Activated CD4-positive, alpha-beta T cell treated with anti-CD3 and anti-CD28 coated beads, Interleukin-10, Interleukin-2, amounts not matched to agents 100 ng/mL and 50 ng/mL, durations not matched to agents 16 hours and 8 hours (primary cell): ENCODE measurements at regions not wholly inside any gene's neighbourhood (a gene's known extent, or its start where the extent isn't known, plus 50 kb on each side); places are given as distances from the start of the nearest gene placed in this dataset.
A peak's percentile ranks its signal among the peaks of the same experiment; 100 is the strongest.
"Not testable (repeated sequence)": the region's sequence is repeated elsewhere in the genome, so short reads cannot be mapped to it uniquely, and the experiment has no call there.

Experiments used
- DNase-seq: peaks from one replicate; pipeline ENCODE4 v3.0.0-alpha.2; 2020

GRCh38 chr2:136715146-136715545, 50.2 kb upstream of the THSD7B start:
- no peak for DNase-seq

DNA sequence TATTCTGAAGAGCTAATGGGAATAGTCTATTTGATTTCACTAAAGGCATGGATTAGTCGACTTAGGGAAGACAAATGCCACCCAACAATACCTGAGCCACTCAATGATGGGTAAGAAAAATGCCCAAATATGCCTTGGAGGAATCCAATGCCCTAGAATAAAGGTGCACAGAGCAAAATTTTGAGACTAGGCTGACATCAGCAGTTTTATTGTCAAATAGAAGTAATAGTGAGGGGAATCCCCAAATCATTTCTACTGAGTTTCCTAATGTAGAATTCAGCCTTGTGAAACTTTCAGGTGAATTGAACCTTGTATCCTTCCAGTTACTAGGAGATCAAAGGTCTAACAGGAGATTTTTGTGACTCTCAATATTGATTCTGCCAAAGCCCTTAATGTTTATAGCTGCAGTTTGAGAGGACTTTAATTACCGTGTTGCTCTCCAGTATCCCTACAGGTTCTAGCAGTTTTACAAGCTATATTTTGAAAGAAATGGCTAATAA, 50.8 kb upstream of the THSD7B start:
- no peak for DNase-seq

GRCh38 chr2:136713739-136714138, 51.6 kb upstream of the THSD7B start:
- DNase-seq: no peak

DNA sequence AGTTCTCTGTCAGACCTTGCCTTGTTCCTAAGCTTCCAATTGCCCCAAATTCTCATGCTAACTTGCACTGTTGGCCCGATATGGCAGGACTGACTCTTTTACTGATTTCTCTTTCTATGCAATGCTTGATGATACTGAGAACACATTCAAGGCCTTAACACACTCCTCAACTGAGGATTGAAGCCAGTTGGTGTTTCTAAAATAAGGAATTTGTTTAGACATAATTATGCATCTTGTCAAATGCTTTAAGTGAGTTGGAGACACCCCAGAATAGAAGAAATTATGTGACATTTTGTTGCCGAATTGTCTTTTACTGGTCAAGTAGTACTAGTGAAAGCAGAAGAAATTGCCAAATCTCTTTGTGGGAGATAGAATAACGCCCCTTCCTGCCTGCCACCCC, 60.0 kb upstream of the THSD7B start:
- no peak for DNase-seq

DNA sequence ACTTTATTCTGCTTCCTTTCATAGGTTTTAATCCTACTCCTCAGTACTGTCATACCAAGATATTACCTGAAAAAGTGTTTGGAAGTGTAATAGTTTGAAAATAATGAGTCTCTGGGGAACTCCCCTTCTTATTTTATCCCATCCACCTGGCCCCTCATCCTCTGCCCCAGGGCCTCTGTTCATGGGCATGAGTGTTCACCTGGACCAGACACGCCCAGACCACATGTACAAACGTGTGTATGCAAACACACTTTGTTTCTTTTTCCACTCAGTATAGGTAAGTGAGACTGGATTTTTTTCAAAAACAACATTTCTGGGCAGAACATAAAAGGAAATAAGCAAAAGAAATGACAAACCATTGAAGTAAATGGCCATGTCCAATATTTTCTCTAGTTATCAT, 62.1 kb upstream of the THSD7B start:
- no peak for DNase-seq

GRCh38 chr2:136696438-136696837, 68.9 kb upstream of the THSD7B start:
- DNase-seq: no peak

DNA sequence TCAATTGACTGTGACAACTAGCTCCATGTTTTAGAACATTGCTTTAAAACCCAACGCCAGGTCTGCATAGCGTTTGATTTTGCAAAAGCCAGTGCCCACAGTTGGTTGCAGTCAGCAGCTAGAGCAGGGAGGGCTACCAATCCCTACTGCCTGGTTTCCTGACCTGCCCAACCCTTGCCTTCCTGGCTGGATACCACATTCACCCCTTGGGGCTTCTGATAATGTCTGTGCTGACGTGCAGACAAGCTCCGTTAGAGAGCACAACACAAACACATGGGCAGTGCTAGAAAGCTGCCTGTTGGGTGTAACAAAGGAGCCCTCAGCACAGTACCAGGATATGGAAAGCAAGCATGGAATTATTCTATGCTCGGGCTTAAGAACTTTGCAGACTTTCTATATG, 71.4 kb upstream of the THSD7B start:
- DNase-seq: no peak

DNA sequence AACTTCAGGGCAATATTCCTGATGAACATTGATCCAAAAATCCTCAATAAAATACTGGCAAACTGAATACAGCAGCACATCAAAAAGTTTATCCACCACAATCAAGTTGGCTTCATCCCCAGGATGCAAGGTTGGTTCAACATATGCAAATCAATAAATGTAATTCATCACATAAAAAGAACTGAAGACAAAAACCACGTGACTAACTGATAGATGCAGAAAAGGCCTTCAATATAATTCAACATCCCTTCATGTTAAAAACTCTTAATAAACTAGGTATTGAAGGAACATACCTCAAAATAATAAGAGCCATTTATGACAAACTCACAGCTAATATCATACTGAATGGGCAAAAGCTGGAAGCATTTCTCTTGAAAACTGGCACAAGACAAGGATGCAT, 85.3 kb upstream of the THSD7B start:
- not testable (repeated sequence) for DNase-seq

- no peak for DNase-seq
Measured at GRCh38 chr2:136665736-136666135, 99.6 kb upstream of the THSD7B start.

GRCh38 chr2:136664713-136665405, 100.5 kb upstream of the THSD7B start:
- DNase-seq: no peak

- DNase-seq: no peak
Measured at GRCh38 chr2:136658201-136658600, 107.1 kb upstream of the THSD7B start.

- DNase-seq: no peak
Measured at GRCh38 chr2:136653861-136654260, 111.5 kb upstream of the THSD7B start.

- no peak for DNase-seq
Measured at GRCh38 chr2:136651456-136652010, 113.8 kb upstream of the THSD7B start.

DNA sequence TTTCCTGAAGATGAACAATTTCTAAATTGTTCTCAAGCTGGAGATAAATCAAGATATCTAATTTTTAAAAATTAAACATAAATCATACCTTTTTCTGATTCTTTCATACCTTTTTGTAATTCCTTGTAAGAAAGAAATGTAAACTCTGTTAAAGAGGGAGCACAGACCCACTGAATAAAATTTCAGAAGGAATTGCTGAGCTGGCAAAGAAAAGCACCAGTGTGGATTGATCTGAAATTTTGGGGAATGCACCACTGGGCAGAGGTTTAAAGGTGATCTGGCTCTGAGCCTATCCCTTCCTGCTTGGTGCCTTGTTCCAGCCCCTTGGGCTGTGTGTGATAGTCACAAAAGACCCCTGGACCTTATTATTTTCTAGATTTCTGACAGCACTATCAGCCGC, 118.3 kb upstream of the THSD7B start:
- DNase-seq: no peak

DNA sequence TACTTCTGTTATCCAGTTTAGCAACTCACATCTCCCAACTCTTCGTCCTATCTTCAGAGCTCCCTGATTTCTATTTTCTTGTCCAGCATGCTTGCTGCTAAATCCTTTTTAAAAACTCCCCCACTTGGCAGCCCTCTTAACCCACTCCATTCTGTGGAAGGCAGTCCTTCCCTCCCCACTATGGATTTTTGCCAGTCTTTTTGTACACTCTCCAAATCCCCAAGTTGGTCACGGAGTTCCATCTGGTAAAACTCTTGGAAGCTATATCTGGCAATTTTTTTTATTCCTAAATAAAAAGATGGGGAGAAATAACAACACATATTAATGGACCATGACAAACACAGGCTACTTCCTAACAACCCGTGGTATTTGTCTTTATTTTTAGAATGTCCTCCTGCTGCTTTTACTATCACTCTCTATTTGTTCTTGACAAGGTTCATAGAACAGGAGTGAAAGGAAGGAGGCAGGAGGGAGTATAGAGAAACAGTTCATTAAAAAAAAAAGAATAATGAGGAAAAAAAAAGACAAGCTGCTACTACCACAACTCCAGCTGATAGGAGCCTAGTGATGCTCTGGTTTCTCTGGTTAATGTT, 120.0 kb upstream of the THSD7B start:
- no peak for DNase-seq

DNA sequence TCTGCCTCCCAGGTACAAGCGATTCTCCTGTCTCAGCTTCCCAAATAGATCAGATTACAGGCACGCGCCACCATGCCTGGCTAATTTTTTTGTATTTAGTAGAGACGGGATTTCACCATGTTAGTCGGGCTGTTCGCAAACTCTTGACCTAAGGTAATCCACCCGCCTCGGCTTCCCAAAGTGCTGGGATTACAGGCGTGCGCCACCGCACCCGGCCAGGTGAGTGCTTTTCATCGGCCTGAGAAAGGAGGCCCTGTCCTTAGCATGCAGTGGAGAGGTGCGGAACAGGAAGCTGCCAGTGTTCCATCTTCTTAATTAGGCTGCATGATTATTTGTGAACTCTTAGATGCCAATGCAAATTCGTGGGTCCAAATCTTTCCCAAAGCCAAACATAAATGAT, 125.7 kb upstream of the THSD7B start:
- DNase-seq: no peak

- DNase-seq: no peak
Measured at GRCh38 chr2:136638193-136638592, 127.2 kb upstream of the THSD7B start.

- DNase-seq: no peak
Measured at GRCh38 chr2:136637402-136637801, 127.9 kb upstream of the THSD7B start.

- no peak for DNase-seq
Measured at GRCh38 chr2:136628490-136628889, 136.9 kb upstream of the THSD7B start.

- DNase-seq: no peak
Measured at GRCh38 chr2:136613096-136613495, 152.2 kb upstream of the THSD7B start.

DNA sequence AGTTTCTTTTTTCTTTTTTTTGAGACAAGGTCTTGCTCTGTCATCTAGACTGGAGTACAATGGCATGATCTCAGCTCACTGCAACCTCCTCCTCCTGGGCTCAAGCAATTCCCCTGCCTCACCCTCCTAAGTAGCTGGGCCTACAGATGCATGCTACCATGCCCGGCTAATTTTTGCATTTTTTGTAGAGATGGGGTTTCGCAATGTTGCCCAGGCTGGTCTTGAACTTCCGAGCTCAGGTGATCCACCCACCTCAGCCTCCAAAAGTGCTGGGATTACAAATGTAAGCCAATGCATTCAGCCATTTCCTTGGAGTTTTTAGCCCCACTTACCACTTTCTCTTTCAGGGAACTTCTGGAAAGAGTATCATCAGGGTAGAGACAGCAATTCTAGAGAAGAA, 153.3 kb upstream of the THSD7B start:
- no peak for DNase-seq

GRCh38 chr2:136611451-136611850, 153.9 kb upstream of the THSD7B start:
- no peak for DNase-seq

DNA sequence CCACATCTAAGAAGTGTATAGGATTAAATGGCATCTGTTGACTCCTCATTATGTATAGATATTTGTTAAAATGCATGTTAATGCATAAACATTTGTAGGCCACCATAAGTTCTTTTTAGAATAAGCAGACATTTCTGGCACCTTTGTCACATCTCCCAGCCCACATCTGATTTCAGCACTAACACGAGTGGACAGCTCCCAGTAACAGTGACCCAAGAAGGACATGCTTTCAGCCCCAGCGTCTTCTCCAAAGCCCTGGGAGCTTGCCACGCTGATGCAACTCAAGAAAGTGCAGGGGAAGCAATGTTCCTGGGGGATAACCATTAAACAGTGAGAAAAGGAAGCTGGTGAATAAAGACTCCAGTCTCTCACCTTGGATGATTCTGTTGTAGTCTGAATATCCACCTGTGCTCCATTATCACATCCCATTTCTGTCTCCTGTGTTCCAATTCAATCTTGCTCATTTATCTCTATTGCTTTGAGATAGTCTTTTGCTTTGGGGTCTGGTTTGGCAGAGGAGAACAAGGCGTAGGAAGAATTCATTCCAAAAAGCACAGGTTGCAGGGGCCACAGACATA, 182.6 kb upstream of the THSD7B start:
- peak; percentile 5 for DNase-seq

GRCh38 chr2:136572335-136572734, 193.0 kb upstream of the THSD7B start:
- no peak for DNase-seq
